ENCODE measurements at regions not wholly inside any gene's neighbourhood (a gene's known extent, or its start where the extent isn't known, plus 50 kb on each side); places are given as distances from the start of the nearest gene placed in this dataset.

DNA sequence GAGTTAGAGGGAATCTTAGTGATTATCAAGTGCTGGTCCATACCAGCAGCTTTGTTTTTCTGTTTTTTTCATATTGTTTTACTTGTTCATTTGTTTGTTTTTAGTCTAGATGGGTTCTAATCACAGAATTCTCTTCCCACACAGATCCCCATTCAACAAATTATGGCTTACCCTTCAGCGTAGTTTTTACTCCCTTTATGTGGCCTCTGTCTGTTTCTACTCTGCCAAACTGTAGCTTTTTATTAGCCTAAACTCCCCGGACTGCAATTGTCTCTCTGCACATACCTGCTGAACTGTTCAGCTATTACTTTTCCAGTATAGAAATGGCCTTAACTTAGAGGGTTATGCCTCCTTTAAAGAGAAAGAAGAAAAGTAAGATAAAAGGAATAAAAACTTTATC, 348.5 kb downstream of the TGFB2 start:
- H3K27ac ChIP-seq (ENCODE audit: control insufficient read depth, insufficient read depth) = no peak overlapping the region
- WGBS (ENCODE audit: insufficient coverage, insufficient replicate concordance, low lambda C conversion rate, missing lambda C conversion rate) = 6% methylated on average over 2 of the region's 2 CpGs
- SMC1A ChIA-PET (ENCODE audit: uncharacterized antibody, unreplicated experiment) = no interaction called here
- no peak overlapping the region for H2AFZ ChIP-seq (ENCODE audit: control insufficient read depth, low read depth, low read length)
- intact Hi-C loops (cut with micrococcal nuclease; ENCODE audit: unreplicated experiment) = no loop called here
- H3K36me3 ChIP-seq (ENCODE audit: control insufficient read depth in 2 of 2, insufficient read depth in 2 of 2, low read length in 1 of 2) = no peaks in the 10 kb centered on the region
- in situ Hi-C loops (cut with MboI) = no loop called here
- H4K20me1 ChIP-seq (ENCODE audit: control insufficient read depth, insufficient read depth) = no peaks in the 10 kb centered on the region
- H3K4me2 ChIP-seq (ENCODE audit: control insufficient read depth, insufficient read depth) = no peak overlapping the region
- DNase-seq (ENCODE audit: low read depth, low spot score) (no peak), FAIRE-seq (no peak), ATAC-seq (no peak)
- POLR2A ChIA-PET = no interaction called here
- no peaks in the 10 kb centered on the region for H3K9me3 ChIP-seq (replicated peaks; ENCODE audit: control insufficient read depth, insufficient read depth, low read length)
- H3K27me3 ChIP-seq (replicated peaks in 1 of 2; ENCODE audit: control insufficient read depth in 2 of 2, insufficient read depth in 2 of 2, low read length in 1 of 2) = no peaks in the 10 kb centered on the region
- TF ChIP-seq FOXK2 (IDR thresholded peaks at IDR 0.05) (no peak), SRF (IDR thresholded peaks at IDR 0.05; ENCODE audit: low read depth in 2 of 2, low read length in 2 of 2) (no peak), CHD2 (IDR thresholded peaks at IDR 0.05; ENCODE audit: borderline replicate concordance, low read depth, low read length) (no peak), MTA3 (IDR thresholded peaks at IDR 0.05; ENCODE audit: borderline replicate concordance, low read length) (no peak), PAX8 (IDR thresholded peaks at IDR 0.05) (no peak), KDM1A (IDR thresholded peaks at IDR 0.05; ENCODE audit: borderline replicate concordance) (no peak), ATF2 (IDR thresholded peaks at IDR 0.05; ENCODE audit: low read length) (no peak), CBX5 (IDR thresholded peaks at IDR 0.05; ENCODE audit: low read depth) (no peak), ELK1 (IDR thresholded peaks at IDR 0.05; ENCODE audit: low read depth, low read length) (no peak), BHLHE40 (IDR thresholded peaks at IDR 0.05; ENCODE audit: borderline replicate concordance in 1 of 2, low read depth in 2 of 2, low read length in 1 of 2) (no peak), FOXM1 (IDR thresholded peaks at IDR 0.05; ENCODE audit: low read depth, low read length) (no peak), NKRF (conservative IDR thresholded peaks at IDR 0.05) (no peak), SIN3A (IDR thresholded peaks at IDR 0.05; ENCODE audit: low read depth, low read length) (no peak), MEF2B (IDR thresholded peaks at IDR 0.05; ENCODE audit: partially characterized antibody, poor library complexity, severe bottlenecking) (no peak)
- TF ChIP-seq, protein P1, sequence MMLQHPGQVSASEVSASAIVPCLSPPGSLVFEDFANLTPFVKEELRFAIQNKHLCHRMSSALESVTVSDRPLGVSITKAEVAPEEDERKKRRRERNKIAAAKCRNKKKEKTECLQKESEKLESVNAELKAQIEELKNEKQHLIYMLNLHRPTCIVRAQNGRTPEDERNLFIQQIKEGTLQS (IDR thresholded peaks at IDR 0.05; ENCODE audit: borderline replicate concordance, extremely low read depth, low read depth, low read length) = no peak
- RAD21 ChIA-PET (ENCODE audit: unreplicated experiment) = no interaction called here
- H3K4me3 ChIP-seq = no peak overlapping the region
- no peaks in the 10 kb centered on the region for H3K79me2 ChIP-seq (ENCODE audit: control insufficient read depth, insufficient read depth, low read length)
- no TSS peak for BruUV-seq (replicated peaks)
- CTCF ChIA-PET = interaction anchor here (0.9 kb wide), 1 partner anchor 17 kb away, joined by 3 read pairs; no protein-coding TSS in a partner anchor
- no peaks in the 10 kb centered on the region for H3K4me1 ChIP-seq (ENCODE audit: control insufficient read depth, insufficient read depth, low read length)
- no peak overlapping the region for H3K9ac ChIP-seq (ENCODE audit: control insufficient read depth, insufficient read depth, low read length)

Measured in GM12878 (cell line).